ENCODE measurements at regions not wholly inside any gene's neighbourhood (a gene's known extent, or its start where the extent isn't known, plus 50 kb on each side); places are given as distances from the start of the nearest gene placed in this dataset.
A peak's percentile ranks its signal among the peaks of the same experiment; 100 is the strongest.

DNA sequence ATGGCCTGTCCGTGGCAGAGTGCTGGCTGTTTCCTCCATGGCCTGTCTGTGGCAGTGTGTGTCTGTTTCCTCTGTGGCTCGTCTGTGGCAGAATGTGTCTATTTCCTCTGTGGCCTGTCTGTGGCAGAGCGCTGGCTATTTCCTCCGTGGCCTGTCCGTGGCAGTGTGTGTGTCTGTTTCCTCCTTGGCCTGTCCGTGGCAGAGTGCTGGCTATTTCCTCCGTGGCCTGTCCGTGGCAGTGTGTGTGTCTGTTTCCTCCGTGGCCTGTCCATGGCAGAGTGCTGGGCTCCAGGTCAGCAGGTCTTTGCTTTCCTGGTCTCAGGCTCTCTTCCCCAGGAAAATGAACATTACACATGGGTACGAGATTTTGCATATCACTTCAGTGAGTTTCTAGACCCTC lies 138.4 kb upstream of the IPO9 start:
- no peak for DNase-seq

DNA sequence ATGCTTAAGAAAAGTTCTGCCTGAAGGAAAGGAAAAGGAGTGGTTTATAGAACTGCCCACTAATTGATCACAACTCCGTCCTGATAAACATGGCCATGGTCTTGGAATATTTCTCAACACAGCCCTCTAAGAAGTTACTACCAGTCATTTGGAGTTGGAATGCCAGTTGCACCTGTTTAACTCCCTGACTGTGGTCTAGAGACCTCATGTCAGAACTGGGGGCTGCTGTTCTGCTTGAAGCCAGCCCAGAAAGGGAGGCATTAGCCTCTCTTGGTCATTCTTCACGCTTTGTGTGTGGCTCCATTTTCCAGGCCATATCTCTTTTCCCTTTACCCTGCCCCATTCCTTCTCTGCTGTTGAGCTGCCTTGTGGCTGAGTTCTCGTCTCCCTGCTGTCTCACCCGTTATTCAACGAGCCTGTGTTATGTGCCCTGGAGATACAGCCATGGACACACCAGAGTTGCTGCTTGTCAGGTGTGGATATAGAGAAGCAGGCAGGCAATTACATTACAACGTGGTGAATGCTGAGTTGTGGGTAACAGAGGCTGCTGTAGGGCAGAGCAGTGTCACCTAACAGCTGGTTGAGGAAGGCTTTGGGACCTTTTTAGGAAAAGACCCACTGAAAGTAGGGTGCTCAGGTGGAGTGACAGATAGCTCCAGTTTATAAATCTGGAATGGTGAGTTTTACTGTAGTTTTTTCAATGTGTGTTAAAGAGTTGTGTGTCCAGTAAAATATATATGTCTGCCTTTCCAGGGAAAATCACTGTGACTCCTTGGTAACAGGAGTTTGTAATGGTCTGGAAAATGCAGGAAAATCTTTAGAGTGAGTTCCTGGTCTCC lies 137.0 kb upstream of the IPO9 start:
- no peak for DNase-seq

DNA sequence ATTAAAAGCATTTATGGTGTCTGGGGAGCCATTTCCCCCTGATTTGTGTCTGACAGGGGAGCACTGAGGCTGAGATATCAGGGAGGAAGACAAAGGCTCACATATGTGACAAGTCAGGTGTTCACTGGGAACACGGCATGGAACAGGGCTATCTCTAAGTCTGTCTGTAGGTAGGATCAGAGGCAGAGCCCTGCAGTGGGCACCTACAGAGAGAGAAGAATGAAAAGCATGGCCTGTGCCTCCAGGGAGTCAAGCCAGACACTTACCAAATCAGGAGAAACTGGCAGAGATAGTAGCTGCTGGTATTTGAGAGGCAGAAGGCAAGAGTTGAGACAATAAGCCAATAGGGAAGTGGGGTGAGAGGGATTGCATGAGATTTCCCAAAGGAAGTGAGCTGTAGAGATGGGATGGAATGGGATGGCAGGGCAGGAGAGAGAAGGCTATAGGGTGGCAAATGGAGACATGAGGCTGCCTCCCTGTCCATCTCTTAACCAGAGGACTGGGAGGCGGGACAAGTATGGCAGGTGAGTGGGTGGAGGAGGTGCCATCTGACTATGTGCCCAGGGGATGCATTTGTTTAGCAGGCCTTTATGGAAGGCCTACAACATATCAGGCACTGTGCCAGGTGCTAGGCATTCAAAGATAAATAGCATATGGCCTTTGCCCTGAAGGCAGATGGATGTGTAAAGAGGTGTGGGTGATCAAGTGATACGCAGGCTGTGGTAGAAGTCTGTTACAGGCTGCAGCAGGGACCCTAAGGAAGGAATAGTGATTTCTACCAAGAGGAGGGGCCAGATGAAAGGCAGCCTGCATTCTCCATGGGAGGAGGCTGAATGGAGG lies 136.2 kb upstream of the IPO9 start:
- peak; percentile 54 for DNase-seq

DNA sequence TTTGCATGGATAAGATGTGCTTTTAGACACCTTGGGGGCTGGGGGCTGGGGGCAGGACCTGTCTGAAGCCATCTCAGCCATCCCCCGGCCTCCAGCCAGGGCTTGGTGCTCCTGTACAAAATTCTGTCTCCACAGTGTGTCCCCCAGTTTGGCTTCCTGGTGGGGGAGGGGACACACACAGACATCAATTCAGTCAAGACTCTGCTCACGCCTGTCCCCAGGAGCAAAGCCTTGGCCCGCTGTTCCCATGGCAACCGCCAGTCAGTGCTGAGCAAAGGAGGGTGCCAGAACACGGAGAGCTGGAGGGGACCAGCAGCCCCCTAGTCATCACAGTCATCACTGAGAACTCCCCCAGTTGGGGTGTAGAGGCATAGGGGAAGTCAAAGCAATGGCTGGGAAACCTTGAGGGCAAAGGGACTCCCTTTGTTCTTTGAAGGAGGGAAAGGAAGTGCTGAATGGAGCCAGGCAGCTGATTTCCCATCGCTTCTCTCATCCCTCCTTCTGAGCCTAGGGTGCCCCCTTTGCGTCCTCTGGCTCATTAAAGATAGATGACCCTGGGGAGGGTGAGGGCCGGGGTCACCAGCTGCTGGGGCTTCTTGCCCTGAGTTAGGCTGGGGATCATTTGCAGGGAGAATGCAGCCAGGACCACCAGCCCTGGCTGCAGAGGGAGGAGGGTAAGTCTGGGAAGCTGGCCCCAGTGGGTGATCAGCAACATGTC lies 134.9 kb upstream of the IPO9 start:
- DNase-seq, result no peak

DNA sequence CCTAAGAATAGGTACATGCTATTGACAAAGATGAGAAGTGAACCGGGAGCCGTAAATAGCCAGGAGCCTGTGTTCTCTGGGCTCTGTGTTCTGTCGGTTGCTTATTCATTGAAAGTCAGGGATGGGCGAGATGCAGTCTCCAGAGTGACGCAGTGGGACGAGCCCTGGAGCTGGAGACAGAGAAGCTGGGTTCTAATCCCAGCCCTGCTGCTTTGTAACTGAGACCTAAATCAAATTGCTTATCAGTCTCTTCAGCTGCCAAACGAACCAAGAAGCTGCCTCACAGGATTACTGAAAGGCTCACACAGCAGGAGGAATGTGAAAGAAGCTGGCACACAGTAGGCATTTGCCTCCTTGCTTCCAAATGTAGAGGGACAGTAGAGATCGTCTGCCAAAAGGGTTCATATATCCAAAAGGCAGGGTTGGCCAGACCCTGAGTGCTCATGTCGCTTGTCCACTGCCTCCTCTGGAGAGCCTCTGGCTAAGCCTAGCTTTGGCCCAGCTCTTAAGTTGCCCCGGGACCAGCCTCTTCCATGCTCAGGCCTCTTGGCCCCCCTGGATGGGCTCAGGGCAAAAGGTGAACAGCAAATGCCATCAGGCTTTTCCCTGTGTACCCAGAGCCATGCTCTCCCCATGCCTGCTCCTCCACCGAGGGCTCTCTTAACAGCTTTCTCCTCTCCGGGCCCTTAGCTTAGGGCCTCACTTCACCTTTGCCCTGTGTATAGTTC lies 134.2 kb upstream of the IPO9 start:
- DNase-seq, result peak; percentile 33

- no peak for DNase-seq
These were observed 133.3 kb upstream of the IPO9 start for GRCh38 chr1:201695607-201696006.

DNA sequence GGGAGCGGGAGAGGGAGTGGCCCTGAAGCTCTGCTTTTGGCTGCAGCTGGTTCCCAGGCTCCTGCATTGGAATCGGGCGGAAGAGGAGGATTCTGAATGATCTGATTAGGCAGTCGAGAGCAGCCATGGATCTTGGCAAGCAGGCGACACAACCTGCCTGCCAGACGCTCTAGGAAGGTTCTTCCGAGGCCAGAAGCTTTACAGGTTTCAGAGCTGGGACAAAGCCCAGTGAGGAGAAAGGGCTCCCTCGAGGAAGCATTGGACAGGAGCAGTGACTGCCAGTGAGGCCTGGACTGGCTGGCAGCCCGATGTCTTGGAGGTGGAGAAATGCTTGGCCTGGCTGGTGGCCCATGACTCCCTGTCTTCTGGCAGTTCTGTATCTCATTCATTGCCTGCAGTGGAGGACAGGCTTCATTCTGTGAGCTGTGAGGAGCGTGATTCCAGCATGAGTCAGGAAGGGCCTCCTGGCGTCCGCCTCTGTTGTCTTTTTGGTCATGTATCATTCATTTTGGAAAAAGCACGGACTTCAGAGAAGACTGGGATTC lies 132.7 kb upstream of the IPO9 start:
- DNase-seq, result peak; percentile 89

GRCh38 chr1:201697174-201697573 lies 131.8 kb upstream of the IPO9 start:
- peak; percentile 32 for DNase-seq

DNA sequence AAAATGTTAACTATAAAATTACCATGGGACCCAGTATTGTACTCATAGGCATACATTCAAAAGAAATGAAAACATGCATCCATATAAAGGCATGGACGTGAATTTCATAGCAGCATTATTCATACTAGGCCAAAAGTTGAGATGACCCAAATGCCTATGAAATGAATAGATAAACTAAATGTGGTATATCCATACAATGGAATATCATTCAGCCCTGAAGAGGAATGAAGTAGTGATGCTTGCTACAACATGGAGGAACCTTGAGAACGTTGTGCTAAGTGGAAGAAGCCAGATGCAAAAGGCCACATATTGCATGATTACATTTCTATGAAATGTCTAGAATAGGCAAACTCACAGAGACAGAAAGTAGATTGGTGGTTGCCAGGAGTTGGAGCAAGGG lies 127.1 kb upstream of the IPO9 start:
- DNase-seq, result no peak

DNA sequence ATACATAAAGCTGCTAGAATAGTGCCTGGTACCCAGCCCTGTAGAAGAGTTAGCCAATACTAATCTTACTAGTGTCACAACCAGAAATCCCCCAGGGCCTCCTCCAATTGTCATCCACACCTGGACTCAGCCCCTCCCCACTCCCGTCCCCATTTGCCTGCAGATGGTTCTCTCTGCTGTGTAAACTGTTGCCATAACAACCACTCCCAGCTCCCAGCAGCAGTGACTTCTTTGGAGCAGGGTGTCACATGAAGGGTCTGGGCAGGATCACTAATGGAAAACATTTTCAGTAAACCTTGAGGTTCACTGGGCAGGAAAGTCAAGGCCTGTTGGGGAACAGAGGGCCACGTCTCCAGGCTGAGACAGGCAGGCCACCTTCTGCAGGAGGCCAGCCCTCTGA lies 126.0 kb upstream of the IPO9 start:
- peak; percentile 99 for DNase-seq

GRCh38 chr1:201703621-201704438 lies 125.1 kb upstream of the IPO9 start:
- peak; percentile 94 for DNase-seq

- no peak for DNase-seq
These were observed 124.5 kb upstream of the IPO9 start for GRCh38 chr1:201704439-201704792.

- no peak for DNase-seq
These were observed 123.6 kb upstream of the IPO9 start for GRCh38 chr1:201705389-201705788.

DNA sequence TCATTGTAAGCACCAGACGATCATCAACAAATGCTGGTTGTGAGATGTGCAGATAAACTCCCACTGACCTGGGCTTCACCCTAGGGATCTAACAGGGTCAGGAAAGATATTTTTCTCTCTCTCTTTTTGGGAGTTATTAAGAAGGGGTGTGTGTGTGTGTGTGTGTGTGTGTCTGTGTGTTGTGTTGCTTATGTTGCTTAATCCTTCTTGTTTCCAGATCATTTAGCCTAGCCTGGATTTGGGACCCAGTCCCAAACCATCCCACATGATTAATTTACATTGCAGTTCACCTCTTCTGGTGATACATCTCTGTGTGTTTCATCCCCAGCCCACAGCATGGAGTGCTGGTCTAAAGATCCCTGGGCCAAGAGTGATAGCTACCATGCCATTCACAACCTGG lies 122.8 kb upstream of the IPO9 start:
- no peak for DNase-seq

DNA sequence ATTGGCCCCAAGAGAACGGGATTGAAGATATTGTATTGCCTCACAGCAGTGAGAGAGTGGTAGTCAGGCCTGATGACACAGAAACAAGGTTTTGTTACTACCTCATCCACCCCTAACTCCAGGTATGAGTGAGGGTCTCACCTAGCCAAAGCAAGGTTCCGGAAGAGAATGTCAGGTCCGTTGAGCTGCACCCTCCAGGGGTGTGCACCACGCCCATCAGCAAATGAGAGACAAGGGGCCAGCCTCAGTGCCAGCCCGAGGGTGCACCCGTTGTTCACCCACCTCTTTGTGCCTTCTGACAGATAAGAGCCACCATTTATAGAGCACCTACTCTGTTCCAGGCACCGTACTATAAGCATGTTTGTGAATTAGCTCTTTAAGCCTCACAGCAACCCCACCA lies 121.9 kb upstream of the IPO9 start:
- no peak for DNase-seq

DNA sequence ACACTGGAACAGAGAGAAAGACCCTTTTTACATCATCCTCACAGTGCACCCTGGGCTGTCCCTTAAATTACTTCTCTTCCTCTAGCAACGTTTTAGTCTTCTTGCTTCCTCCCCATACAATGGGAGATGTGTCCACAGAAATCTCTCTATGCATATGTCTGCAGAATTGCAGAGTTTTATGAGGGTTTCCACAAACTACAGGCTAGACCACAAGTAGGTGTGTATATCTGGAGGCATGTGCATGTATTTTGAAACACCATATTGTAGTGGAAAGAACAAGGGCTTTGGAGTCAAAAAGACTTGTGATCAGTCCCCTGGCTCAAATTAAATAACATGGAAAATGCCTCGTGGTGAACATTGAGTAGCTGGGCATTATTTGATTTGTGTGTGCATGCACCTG lies 121.3 kb upstream of the IPO9 start:
- no peak for DNase-seq

DNA sequence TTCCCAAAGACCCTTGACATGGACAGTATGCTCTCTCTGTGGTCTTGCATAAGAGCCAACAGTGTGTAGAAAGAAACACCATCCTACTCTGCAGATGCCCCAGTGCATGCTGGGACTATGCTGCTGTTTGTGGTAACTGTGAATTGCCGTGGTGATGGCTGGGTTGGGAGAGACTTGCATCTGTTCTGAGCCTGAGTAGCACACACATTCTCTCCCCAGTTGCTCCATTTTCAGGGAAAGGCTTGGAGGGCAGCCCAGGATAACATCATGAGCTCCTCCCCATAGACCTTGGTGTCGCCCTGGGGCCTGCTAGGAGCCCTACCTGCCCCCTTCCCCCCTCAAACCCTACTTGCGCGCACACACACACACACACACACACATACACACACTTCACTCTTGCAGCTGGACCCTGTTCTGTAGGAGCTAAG lies 120.9 kb upstream of the IPO9 start:
- peak; percentile 38 for DNase-seq

GRCh38 chr1:201708691-201709090 lies 120.3 kb upstream of the IPO9 start:
- no peak for DNase-seq

GRCh38 chr1:201709564-201710295 lies 119.2 kb upstream of the IPO9 start:
- DNase-seq, result peak; percentile 86

- no peak for DNase-seq
These were observed 118.0 kb upstream of the IPO9 start for GRCh38 chr1:201710632-201711597.

All from NCI-H82 (cell line).